ENCODE measurements at regions not wholly inside any gene's neighbourhood (a gene's known extent, or its start where the extent isn't known, plus 50 kb on each side); places are given as distances from the start of the nearest gene placed in this dataset.
"Not testable (repeated sequence)": the region's sequence is repeated elsewhere in the genome, so short reads cannot be mapped to it uniquely, and the experiment has no call there.

DNA sequence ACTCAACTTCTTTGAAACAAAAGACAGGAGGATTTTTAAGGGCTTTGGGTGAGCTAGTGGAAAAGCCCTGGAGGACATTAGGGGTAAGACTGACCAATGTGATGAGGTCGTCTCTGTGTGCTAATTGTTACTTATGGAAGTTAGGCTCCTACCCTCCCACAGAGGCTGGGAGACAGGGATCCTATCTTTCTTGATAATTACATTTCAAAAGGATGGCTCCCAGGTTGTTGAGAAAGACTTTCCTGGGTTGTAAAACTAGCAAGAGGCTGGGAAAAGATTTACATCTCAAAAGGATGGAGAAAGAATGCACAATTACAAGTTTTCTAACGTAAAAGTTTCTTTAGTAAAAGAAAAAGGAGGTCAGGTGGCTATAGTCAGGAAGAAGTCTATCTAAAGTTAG, 605.8 kb upstream of the GOT2 start:
- no peaks in the 10 kb centered on the region for H4K20me1 ChIP-seq (ENCODE audit: insufficient read depth)
- 4% methylated on average over 2 of the region's 2 CpGs for WGBS (ENCODE audit: low lambda C conversion rate)
- H3K4me3 ChIP-seq (ENCODE audit: low read depth in 2 of 2, low read length in 1 of 2) = no peak overlapping the region
- no peak overlapping the region for H3K4me2 ChIP-seq
- no peaks in the 10 kb centered on the region for H3K79me2 ChIP-seq (ENCODE audit: insufficient read depth)
- DNase-seq = no peak
- no peaks in the 10 kb centered on the region for H3F3A ChIP-seq (replicated peaks; ENCODE audit: insufficient read depth)
- CTCF ChIA-PET = no interaction called here
- no peak overlapping the region for H3K27ac ChIP-seq (ENCODE audit: low read depth in 2 of 2, low read length in 1 of 2)
- H2AFZ ChIP-seq (ENCODE audit: low read depth) = no peak overlapping the region
- no peak overlapping the region for H3K9ac ChIP-seq
- H3K27me3 ChIP-seq (ENCODE audit: insufficient read depth) = no peaks in the 10 kb centered on the region
- POLR2A ChIA-PET = no interaction called here
- no peaks in the 10 kb centered on the region for H3K4me1 ChIP-seq (ENCODE audit: control insufficient read depth in 1 of 2, insufficient read depth in 2 of 2, low read depth in 1 of 2, low read length in 1 of 2)
- TF ChIP-seq SMC3 (IDR thresholded peaks at IDR 0.05; ENCODE audit: low read depth, low read length) (no peak), RFX5 (IDR thresholded peaks at IDR 0.05; ENCODE audit: low read length) (no peak), NFIC (IDR thresholded peaks at IDR 0.05; ENCODE audit: borderline replicate concordance) (no peak), TAF1 (IDR thresholded peaks at IDR 0.05; ENCODE audit: borderline replicate concordance, low read depth, low read length) (no peak)
- H3K9me2 ChIP-seq = no peaks in the 10 kb centered on the region
- no peaks in the 10 kb centered on the region for H3K9me3 ChIP-seq
- no peaks in the 10 kb centered on the region for H3K36me3 ChIP-seq (replicated peaks in 1 of 2; ENCODE audit: control insufficient read depth in 1 of 2, insufficient read depth in 2 of 2, low read length in 1 of 2)

DNA sequence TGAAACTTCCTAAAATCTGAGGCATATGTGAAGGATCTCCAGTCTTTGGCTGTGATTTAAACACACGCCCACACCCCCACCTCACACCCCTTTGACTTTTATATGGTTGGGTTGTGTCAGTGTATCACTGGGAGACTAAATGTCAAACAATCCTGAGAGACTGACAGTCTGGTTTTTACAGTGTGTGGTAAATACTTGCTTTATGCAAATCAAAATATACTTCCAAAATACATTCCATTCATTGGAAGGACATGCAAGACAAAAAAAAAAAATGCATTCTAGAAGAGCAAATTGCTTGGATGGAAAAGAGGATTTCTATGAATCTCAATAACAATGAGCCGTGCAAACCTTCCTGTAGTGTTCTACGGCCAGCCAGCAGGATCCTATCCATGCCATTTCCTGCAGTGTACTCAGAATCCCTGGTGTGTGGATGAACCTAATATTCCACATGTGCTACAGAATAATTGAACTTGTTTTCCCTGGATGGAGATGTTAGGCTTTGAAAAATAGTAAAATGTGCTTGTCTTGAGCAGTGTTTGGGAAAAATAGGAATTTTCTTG, 602.1 kb upstream of the GOT2 start:
- H3K27ac ChIP-seq (ENCODE audit: low read depth in 2 of 2, low read length in 1 of 2) = no peak overlapping the region
- H3K4me3 ChIP-seq (ENCODE audit: low read depth in 2 of 2, low read length in 1 of 2) = no peak overlapping the region
- ChIA-PET POLR2A (no interaction called here), CTCF (no interaction called here)
- H3K79me2 ChIP-seq (ENCODE audit: insufficient read depth) = no peaks in the 10 kb centered on the region
- H3K9me3 ChIP-seq = no peaks in the 10 kb centered on the region
- H4K20me1 ChIP-seq (ENCODE audit: insufficient read depth) = no peaks in the 10 kb centered on the region
- DNase-seq = no peak
- H3K4me1 ChIP-seq (ENCODE audit: control insufficient read depth in 1 of 2, insufficient read depth in 2 of 2, low read depth in 1 of 2, low read length in 1 of 2) = no peaks in the 10 kb centered on the region
- no peaks in the 10 kb centered on the region for H3K36me3 ChIP-seq (replicated peaks in 1 of 2; ENCODE audit: control insufficient read depth in 1 of 2, insufficient read depth in 2 of 2, low read length in 1 of 2)
- no peaks in the 10 kb centered on the region for H3K27me3 ChIP-seq (ENCODE audit: insufficient read depth)
- no peaks in the 10 kb centered on the region for H3F3A ChIP-seq (replicated peaks; ENCODE audit: insufficient read depth)
- TF ChIP-seq RAD21 (IDR thresholded peaks at IDR 0.05; ENCODE audit: low read length) = no peak
- TF ChIP-seq EZH2phosphoT487 (IDR thresholded peaks at IDR 0.05; ENCODE audit: borderline replicate concordance, low read depth) = no peak
- TF ChIP-seq, protein P1, sequence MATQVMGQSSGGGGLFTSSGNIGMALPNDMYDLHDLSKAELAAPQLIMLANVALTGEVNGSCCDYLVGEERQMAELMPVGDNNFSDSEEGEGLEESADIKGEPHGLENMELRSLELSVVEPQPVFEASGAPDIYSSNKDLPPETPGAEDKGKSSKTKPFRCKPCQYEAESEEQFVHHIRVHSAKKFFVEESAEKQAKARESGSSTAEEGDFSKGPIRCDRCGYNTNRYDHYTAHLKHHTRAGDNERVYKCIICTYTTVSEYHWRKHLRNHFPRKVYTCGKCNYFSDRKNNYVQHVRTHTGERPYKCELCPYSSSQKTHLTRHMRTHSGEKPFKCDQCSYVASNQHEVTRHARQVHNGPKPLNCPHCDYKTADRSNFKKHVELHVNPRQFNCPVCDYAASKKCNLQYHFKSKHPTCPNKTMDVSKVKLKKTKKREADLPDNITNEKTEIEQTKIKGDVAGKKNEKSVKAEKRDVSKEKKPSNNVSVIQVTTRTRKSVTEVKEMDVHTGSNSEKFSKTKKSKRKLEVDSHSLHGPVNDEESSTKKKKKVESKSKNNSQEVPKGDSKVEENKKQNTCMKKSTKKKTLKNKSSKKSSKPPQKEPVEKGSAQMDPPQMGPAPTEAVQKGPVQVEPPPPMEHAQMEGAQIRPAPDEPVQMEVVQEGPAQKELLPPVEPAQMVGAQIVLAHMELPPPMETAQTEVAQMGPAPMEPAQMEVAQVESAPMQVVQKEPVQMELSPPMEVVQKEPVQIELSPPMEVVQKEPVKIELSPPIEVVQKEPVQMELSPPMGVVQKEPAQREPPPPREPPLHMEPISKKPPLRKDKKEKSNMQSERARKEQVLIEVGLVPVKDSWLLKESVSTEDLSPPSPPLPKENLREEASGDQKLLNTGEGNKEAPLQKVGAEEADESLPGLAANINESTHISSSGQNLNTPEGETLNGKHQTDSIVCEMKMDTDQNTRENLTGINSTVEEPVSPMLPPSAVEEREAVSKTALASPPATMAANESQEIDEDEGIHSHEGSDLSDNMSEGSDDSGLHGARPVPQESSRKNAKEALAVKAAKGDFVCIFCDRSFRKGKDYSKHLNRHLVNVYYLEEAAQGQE (IDR thresholded peaks at IDR 0.05; ENCODE audit: low read depth, low read length) = no peak
- TF ChIP-seq, protein P2, sequence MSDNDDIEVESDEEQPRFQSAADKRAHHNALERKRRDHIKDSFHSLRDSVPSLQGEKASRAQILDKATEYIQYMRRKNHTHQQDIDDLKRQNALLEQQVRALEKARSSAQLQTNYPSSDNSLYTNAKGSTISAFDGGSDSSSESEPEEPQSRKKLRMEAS (IDR thresholded peaks at IDR 0.05; ENCODE audit: low read depth) = no peak
- TF ChIP-seq, protein P3, sequence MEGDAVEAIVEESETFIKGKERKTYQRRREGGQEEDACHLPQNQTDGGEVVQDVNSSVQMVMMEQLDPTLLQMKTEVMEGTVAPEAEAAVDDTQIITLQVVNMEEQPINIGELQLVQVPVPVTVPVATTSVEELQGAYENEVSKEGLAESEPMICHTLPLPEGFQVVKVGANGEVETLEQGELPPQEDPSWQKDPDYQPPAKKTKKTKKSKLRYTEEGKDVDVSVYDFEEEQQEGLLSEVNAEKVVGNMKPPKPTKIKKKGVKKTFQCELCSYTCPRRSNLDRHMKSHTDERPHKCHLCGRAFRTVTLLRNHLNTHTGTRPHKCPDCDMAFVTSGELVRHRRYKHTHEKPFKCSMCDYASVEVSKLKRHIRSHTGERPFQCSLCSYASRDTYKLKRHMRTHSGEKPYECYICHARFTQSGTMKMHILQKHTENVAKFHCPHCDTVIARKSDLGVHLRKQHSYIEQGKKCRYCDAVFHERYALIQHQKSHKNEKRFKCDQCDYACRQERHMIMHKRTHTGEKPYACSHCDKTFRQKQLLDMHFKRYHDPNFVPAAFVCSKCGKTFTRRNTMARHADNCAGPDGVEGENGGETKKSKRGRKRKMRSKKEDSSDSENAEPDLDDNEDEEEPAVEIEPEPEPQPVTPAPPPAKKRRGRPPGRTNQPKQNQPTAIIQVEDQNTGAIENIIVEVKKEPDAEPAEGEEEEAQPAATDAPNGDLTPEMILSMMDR (IDR thresholded peaks at IDR 0.05) = no peak
- no peak overlapping the region for H3K9ac ChIP-seq
- H3K4me2 ChIP-seq = no peak overlapping the region
- no peaks in the 10 kb centered on the region for H3K9me2 ChIP-seq
- H2AFZ ChIP-seq (ENCODE audit: low read depth) = no peak overlapping the region
- WGBS (ENCODE audit: low lambda C conversion rate) = 13% methylated on average over 3 of the region's 3 CpGs

DNA sequence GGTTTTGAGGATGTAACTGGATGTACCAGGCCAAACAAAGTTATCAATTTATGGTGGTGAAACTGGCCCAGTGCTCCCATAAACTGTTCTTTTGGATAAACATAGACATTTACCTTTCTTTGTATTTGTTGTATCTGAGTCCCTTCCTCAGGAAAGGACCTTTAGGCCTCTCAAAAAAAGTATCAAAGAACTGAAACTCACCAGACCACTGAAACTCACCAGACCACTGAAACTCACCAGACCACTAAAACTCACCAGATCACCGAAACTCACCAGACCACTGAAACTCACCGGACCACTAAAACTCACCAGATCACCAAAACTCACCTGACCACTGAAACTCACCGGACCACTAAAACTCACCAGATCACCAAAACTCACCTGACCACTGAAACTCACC, 597.6 kb upstream of the GOT2 start:
- POLR2A ChIA-PET = not testable (repeated sequence)

More for the DNA sequence above, 597.6 kb upstream of the GOT2 start:
- H3K79me2 ChIP-seq (ENCODE audit: insufficient read depth); H3F3A ChIP-seq (replicated peaks; ENCODE audit: insufficient read depth); H3K9me3 ChIP-seq; H3K9me2 ChIP-seq; H3K27me3 ChIP-seq (ENCODE audit: insufficient read depth); H2AFZ ChIP-seq (ENCODE audit: low read depth); H3K4me3 ChIP-seq (ENCODE audit: low read depth in 2 of 2, low read length in 1 of 2); H3K9ac ChIP-seq; H3K4me1 ChIP-seq (ENCODE audit: control insufficient read depth in 1 of 2, insufficient read depth in 2 of 2, low read depth in 1 of 2, low read length in 1 of 2); H4K20me1 ChIP-seq (ENCODE audit: insufficient read depth); CTCF ChIA-PET; DNase-seq; H3K36me3 ChIP-seq (replicated peaks in 1 of 2; ENCODE audit: control insufficient read depth in 1 of 2, insufficient read depth in 2 of 2, low read length in 1 of 2); H3K4me2 ChIP-seq; H3K27ac ChIP-seq (ENCODE audit: low read depth in 2 of 2, low read length in 1 of 2): not testable (repeated sequence)
- 38% methylated on average over 3 of the region's 3 CpGs for WGBS (ENCODE audit: low lambda C conversion rate)

Measured in SK-N-SH (cell line).